Calu3 (cell line): ENCODE measurements at regions not wholly inside any gene's neighbourhood (a gene's known extent, or its start where the extent isn't known, plus 50 kb on each side); places are given as distances from the start of the nearest gene placed in this dataset.
A peak's percentile ranks its signal among the peaks of the same experiment; 100 is the strongest.

ENCODE experiments used
- BruUV-seq: library from RNA; stranded (reverse); fragments of 400-500 nt; replicated peaks from 2 replicates; lab custom pipeline; 2021; lab: Mats Ljungman, UMichigan
- CTCF ChIA-PET: fragments of 300-600 bp; sonication (Branson Sonifier 250); formaldehyde crosslinking; loops from one replicate; lab custom pipeline; 2022; ENCODE audit warnings: antibody characterized with exemption; lab: Charles Lee
- DNase-seq: peaks from one replicate; pipeline ENCODE4 v3.0.0; 2022
- H3K27ac Mint-ChIP-seq: one replicate; pipeline ENCODE4 v1.8.0; 2022; ENCODE audit warnings: mixed read lengths; ENCODE audit not compliant: unreplicated experiment
- H3K27me3 Mint-ChIP-seq: one replicate; pipeline ENCODE4 v1.8.0; 2022; ENCODE audit warnings: mixed read lengths; ENCODE audit not compliant: unreplicated experiment
- H3K36me3 Mint-ChIP-seq: one replicate; pipeline ENCODE4 v1.8.0; 2022; ENCODE audit warnings: mild to moderate bottlenecking, moderate library complexity, mixed read lengths; ENCODE audit not compliant: insufficient read depth, unreplicated experiment
- H3K4me1 Mint-ChIP-seq: one replicate; pipeline ENCODE4 v1.8.0; 2022; ENCODE audit warnings: mild to moderate bottlenecking, low read depth, mixed read lengths; ENCODE audit not compliant: unreplicated experiment
- H3K4me3 Mint-ChIP-seq: one replicate; pipeline ENCODE4 v1.8.0; 2022; ENCODE audit warnings: mild to moderate bottlenecking, low read depth, moderate library complexity, mixed read lengths; ENCODE audit not compliant: unreplicated experiment
- H3K9me3 Mint-ChIP-seq: one replicate; pipeline ENCODE4 v1.8.0; 2022; ENCODE audit warnings: low read depth, mixed read lengths; ENCODE audit not compliant: unreplicated experiment
- CTCF ChIP-seq: fragments of 200-600 bp; IDR thresholded peaks from one replicate; pipeline ENCODE4 v1.8.0; 2022; ENCODE audit warnings: antibody characterized with exemption; ENCODE audit not compliant: unreplicated experiment
- intact Hi-C: fragments of 100-400 bp; cut with micrococcal nuclease; formaldehyde crosslinking; loops from one replicate; pipeline ENCODE4 v1.10.0; 2022; ENCODE audit not compliant: unreplicated experiment

DNA sequence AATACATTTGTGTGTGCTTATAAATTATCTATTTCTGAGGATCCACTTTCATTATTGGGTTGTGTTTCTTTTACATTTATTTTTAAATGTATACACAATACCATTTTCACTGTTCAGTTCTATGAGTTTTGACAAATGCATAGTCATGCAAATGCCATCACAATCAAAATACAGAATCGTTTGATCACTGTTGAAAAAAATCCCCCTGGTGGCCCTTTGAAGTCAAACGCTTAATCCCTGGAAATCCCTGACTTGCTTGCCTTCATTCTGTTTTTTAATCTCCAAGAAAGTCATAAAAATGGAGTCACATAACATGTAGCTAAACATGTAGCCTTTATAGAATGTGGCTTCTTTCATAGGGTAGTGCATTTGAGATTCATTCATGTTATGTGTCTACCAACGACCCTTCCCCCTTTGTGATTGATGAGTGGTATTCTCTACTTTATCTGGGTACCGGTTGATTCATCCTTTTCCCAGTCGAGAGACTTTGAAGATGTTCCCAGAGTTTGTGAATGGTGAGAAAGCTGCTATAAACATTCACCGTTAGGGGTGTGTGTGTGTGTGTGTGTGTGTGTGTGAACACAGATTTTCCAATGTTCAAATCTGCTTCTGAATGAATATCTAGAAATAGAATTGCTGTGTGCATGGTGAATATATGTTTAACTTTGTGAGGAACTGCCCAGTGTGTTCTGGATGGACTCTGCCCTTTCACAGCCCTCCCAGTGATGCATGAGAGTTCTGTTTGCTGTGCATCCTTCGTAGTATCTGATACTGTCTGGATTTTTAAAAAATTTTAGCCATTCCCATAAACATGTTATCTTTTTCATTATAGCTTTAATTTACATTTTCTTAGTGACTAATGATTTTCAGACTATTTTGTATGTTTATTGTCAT is 173.6 kb downstream of the GALR1 start:
- H3K36me3 Mint-ChIP-seq, result no peaks in the 10 kb centered on the region
- no peaks in the 10 kb centered on the region for H3K4me1 Mint-ChIP-seq
- TF ChIP-seq CTCF, result peak; percentile 29
- H3K27ac Mint-ChIP-seq, result no peak overlapping the region
- DNase-seq, result no peak
- peaks cover 18% of the 10 kb centered on the region for H3K9me3 Mint-ChIP-seq
- intact Hi-C loops, result no loop called here
- CTCF ChIA-PET, result no interaction called here
- no TSS peak for BruUV-seq
- H3K27me3 Mint-ChIP-seq, result no peaks in the 10 kb centered on the region
- no peak overlapping the region for H3K4me3 Mint-ChIP-seq

DNA sequence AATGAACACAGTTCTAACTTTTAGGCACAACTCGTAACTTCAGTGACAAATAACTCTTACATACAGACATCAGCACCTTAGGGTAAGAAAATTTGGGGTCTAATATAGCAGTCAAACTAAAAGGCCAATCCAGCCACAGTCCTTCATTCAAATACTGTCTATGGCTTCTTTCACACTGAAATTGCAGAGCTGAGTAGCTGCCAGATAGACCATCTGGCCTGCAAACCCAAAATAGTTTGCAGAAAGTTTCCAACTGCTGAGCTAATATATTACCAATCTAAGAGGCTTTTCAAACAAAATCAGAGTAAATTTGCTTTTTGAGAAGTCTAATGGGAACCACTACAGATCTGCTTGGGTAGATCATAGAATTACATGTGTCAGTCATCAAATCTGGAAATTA is 183.4 kb downstream of the GALR1 start:
- Mint-ChIP-seq H3K27ac (no peak overlapping the region), H3K4me3 (no peak overlapping the region), H3K9me3 (peaks cover 15% of the 10 kb centered on the region), H3K27me3 (no peaks in the 10 kb centered on the region), H3K36me3 (no peaks in the 10 kb centered on the region), H3K4me1 (no peaks in the 10 kb centered on the region)
- BruUV-seq, result no TSS peak
- DNase-seq, result no peak
- TF ChIP-seq CTCF, result no peak
- intact Hi-C loops, result no loop called here
- CTCF ChIA-PET, result no interaction called here

DNA sequence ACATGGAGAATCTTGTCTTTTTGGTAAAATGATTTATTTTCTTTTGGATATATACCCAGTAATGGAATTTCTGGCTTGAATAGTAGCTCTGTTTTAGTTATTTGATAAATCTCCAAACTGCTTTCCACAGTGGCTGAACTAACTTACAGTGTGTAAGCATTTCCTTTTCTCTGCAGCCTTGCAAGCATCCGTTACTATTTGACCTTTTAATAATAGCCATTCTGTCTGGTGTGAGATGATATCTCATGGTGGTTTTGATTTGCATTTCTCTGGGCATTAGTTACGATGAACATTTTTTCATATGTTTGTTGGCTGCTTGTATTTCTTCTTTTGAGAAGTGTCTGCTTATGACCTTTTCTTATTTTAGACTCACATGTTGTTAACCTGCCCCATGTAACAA is 190.2 kb downstream of the GALR1 start:
- no peak overlapping the region for H3K4me3 Mint-ChIP-seq
- intact Hi-C loops, result no loop called here
- no peak overlapping the region for H3K27ac Mint-ChIP-seq
- CTCF ChIA-PET, result no interaction called here
- peaks cover 24% of the 10 kb centered on the region for H3K9me3 Mint-ChIP-seq
- H3K4me1 Mint-ChIP-seq, result no peaks in the 10 kb centered on the region
- no TSS peak for BruUV-seq
- no peak for DNase-seq
- TF ChIP-seq CTCF, result no peak
- no peaks in the 10 kb centered on the region for H3K36me3 Mint-ChIP-seq
- no peaks in the 10 kb centered on the region for H3K27me3 Mint-ChIP-seq

GRCh38 chr18:77442393-77442792 is 192.7 kb downstream of the GALR1 start:
- no peak overlapping the region for H3K4me3 Mint-ChIP-seq
- H3K9me3 Mint-ChIP-seq, result peaks cover 18% of the 10 kb centered on the region
- H3K36me3 Mint-ChIP-seq, result no peaks in the 10 kb centered on the region
- no TSS peak for BruUV-seq
- CTCF ChIA-PET, result no interaction called here
- intact Hi-C loops, result no loop called here
- no peak for DNase-seq
- no peak for TF ChIP-seq CTCF
- H3K27ac Mint-ChIP-seq, result no peak overlapping the region
- H3K27me3 Mint-ChIP-seq, result no peaks in the 10 kb centered on the region
- H3K4me1 Mint-ChIP-seq, result no peaks in the 10 kb centered on the region
